ENCODE measurements at regions not wholly inside any gene's neighbourhood (a gene's known extent, or its start where the extent isn't known, plus 50 kb on each side); places are given as distances from the start of the nearest gene placed in this dataset.
"Not testable (repeated sequence)": the region's sequence is repeated elsewhere in the genome, so short reads cannot be mapped to it uniquely, and the experiment has no call there.

DNA sequence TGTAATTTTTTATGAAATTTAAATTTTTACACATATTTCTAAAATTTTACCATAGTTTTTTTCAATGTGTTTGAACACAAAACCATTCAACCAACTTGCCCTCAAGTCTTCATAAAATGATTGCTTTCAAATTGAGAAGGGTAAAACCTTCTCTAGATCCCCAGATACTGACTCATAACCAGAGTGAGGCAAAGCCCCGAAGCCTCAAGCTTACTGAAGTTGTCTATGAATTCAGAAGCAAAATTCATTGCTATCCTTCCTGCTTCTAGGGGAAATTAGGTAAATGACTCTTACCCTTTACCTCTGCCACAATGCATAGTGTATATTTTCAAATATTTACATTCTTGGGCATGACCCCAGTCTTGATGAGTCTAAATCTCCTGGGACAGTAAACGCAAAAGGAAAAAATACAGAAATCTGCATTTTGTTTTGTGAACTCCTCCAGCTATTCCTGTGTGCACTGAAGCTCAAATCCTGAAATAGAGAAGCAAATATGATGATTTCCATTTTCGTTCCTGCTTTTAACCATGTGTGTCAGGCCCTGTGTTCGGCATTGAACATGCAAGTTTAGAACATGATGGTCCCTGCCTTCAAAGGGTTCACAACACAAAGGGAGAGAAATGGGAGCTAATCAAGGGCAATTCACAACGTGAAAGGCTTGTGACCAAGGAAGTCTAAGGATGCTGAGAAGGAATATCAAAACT lies 246.3 kb downstream of the SUCLG1 start:
- FAIRE-seq: no peak

DNA sequence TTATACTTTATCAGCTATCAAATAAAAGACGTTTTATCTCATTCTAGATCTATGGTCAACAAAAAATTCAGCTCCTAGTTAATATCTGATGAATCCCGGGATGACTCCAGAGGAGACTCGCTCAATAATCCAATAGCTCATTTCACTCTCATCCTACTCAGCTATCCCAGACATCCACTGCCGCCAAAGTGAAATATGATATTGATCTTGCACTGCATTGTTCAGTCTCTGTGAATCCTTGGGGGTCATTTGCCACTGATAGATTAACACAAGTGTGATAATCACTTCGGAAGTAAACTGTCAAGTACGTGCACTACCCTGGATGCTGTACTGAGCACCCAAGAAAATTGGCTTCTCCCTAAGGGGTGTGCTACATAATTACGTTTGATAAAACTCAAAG lies 249.1 kb downstream of the SUCLG1 start:
- no peak for FAIRE-seq

DNA sequence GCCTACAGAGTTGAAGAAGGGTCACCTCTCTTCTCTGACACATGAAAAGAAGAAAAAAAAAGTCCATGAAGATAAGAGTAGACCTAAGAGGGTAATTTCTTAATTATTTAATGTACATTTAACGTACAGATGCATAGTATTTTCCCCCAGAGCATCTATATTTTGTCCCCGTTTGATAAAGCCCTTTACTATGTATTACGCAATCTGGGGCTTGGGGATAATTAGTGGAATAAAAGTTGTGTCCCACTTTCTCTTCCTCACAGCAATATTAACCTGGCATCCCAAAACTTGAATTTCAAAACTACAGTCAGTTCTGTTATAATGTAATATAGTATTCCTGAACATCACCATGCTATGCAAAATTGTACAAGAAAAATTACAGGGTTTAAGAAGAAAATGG lies 254.1 kb downstream of the SUCLG1 start:
- FAIRE-seq: no peak

DNA sequence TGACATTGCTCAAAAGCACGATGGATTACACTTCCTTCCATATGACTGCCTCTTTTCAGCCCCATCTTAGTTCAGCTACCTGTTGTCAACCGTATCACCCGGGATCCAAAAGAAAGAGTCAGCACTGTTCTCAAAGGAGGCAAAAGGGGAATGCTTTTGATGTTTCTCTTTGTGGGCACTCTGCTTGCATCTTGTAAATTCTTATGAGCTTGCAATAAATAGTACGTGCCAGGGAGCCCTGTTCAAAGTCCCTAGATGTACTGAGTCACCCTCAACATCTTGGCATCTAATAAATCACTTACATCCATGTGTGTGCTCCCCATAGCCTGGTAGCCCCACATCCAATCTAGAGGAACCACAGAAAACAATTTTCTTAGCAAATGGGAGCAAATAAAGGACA lies 256.9 kb downstream of the SUCLG1 start:
- no peak for FAIRE-seq

DNA sequence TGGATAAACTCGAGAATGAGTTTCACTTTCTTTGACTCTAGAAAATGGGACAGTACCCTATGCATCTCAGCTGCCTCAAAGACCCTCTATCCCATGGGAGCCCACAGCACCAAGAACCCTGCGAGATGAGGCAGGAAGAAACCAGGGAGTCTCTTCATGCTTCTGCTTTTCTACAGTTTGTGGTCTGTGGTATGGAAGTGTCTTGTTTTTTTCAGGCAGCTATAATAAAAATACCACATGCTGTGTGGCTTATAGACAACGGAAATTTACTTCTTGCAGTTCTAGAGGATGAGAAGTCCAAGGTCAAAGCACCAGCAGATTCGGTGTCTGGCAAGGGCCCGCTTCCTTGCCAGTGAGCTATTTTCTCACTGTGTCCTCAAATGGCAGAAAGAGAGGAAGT lies 257.9 kb downstream of the SUCLG1 start:
- no peak for FAIRE-seq

DNA sequence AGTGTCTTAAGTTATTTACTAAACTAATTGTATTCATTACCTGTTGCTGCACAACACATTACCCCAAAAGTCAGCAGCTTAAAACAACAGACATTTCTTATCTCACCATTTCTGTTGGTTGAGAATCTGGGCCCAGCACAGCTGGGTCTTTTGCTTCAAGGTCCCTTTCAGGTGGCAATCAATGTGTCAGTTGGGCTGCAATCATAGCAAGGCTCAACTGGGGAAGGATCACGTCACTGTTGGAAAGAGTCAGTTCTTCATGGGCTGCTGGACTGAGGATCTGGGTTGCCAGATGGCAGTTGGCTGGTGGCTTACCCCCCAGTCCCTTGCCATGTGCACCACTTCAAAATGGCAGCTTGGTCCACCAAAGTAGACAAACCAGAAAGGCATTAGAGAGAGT lies 261.2 kb downstream of the SUCLG1 start:
- FAIRE-seq: no peak

DNA sequence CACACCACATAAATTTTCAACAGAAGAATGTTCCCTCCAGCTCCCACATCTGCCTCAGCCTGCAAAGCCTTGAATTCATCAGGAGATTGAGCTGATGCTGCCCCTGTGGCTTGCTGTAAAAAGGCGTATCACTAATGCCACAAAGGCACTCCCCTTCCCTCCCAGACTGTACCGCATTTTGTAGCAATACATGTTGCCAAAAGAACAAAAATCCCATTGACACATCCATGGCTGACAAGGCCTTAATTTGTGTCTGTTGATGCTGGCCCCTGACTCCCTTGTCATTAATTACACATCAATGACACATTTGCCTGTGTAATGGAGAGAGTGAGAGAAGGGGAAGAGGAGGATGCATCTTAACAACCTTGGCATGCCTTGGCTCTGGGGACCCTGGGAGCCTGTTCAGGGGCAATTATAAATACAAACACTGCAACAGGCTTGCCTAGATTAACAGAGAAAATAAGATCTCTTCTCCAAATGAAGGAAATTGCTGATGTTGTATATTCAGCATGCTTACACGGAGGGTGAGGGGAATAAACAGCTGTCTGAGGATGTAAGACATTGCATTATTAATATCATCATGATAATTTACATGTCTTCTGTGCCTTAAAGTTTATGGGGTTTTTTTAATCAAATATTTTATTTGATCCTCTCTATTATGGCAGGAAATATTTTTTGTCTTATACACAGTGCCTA lies 264.0 kb downstream of the SUCLG1 start:
- FAIRE-seq: no peak

DNA sequence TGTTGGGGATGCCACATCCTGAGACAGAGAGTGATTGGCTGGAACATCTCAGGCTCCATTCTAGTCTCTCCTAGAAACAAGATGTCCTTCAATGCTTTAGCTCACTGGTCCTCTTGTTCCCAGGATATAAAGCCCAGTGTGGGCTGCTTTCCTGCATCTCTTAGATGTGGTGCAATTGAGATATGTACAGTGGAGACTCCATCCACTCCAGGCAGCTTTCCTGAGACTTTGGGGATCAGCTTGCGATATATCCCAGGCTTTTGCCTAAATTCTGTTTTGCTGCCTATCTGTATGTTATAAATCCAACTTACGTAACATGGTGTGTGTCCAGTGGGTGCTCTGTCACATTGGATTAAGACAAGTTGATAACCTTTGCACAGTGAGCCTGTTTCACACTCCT lies 264.9 kb downstream of the SUCLG1 start:
- no peak for FAIRE-seq

DNA sequence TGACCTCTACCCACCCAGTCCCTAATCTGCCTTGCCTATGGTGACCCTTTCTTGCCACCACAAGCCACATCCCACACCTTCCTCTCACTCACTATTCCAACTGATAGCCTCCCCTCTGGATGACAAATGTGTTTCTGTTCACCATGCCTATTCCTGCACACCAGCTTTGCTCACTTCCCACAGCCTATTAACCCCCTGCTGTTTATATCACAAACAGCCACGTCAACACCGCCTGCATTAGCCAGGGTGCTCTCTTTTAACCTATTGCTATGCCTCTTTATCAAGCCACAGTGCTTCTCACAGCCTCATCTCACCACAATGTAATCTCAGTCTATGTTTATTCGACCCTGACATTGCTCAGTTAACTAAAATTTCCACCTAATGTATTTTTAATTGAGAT lies 271.8 kb downstream of the SUCLG1 start:
- no peak for FAIRE-seq

DNA sequence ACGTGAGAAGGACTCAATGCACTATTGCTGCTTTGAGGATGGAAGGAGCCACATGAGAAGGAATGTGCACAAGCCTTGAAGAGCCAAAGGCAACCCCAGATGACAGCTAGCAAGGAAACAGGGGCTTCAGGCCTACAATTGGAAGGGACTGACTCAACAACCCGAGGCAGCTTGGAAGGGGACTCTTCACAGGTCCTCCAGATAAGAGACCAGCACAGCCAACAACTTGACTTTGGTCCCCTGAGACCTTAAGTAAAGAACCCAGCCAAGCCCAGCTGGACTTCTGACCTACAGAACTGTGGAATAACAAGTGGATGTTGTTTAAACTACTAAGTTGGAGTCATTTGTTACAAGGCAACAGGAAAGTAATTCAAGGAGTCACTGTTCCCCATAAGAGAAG lies 277.2 kb downstream of the SUCLG1 start:
- FAIRE-seq: no peak

DNA sequence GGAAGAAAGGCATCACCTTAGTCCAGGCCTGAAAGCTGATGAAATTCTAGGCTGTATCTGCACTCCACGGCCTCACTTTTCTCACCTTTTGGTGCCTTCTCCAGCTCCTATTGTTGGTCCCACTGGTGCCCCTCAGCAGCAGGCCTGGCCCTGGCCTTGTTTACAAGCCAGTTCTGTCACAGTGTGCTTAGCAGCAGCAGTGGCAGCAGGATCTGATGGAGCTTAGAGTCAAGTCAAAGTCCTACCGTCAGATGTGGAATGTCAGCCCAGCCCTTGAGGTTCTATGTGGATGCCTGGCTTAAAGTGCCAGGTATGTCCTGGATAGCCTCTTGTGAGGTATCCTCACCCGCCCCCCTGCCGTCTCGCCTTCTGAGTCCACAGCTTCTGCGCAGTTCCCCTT lies 281.3 kb downstream of the SUCLG1 start:
- no peak for FAIRE-seq

DNA sequence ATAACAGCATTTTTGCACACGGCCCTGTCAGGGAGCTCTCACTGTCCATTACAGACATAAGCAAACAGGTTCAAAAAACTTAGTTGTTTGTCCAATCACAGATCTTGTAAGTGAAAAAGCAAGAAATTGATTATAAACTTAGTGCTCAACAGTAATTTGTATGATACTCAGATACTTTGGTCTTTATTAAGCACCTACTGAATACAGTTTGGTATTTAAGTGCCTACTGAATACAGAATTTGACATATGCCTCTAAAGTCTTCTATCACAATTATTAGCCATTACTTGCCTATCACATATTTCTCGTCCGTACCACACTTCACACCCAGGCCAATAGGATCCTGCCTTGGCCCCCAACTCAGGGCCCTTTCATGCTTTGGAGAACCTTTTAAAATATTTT lies 283.1 kb downstream of the SUCLG1 start:
- FAIRE-seq: no peak

DNA sequence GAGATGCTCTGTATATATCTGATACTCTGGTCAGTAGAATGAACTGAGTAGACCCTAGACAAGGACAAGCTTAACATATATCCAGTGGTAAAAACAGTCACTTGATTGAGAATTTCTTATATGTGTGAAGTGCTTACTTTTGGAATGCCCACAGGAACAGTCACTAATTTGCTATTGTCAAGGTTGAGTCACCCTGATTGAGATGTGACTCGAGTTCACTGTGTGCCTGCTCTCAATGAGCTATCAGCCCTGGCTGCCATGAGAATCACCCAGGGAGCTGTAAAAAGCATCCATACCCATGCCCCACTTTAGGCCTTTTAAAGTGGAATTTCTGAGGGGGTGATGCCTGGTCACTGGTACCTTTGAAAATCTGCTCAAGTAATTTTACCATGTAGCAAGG lies 283.7 kb downstream of the SUCLG1 start:
- FAIRE-seq: no peak

DNA sequence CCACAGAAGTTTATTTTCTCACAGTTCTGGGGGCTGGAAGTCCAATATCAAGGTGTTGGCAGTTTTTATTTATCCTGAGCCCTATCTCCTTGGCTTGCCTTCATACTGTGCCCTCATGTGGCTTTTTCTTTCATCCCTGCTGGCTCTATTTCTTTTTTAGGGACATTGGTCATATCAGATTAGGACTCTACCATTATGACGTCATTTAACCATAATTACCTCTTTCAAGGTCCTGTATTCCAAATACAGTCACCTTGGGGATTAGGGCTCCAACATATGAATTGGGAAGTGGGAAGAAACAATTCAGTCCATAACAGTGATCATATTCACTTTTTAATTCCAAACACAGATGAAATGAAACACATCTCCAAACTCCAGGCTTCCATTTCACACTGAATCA lies 286.0 kb downstream of the SUCLG1 start:
- FAIRE-seq: no peak

DNA sequence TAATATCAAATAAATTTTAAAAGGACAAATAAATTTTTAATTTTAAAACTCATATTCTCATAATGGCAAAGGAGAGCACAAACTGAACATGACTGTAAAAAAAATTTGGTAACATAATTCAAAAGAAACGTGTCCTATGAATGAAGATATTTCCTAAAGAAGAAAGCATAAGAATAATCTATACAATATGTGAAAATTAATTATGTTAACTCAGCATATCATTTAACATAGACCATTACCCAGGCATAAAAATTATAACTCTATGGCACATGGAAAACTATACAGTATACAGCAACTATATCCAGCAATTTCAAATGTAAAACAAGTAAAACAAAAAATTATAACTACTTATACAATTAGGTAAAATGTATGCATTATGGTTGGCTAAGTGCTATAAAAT lies 288.1 kb downstream of the SUCLG1 start:
- FAIRE-seq: no peak

DNA sequence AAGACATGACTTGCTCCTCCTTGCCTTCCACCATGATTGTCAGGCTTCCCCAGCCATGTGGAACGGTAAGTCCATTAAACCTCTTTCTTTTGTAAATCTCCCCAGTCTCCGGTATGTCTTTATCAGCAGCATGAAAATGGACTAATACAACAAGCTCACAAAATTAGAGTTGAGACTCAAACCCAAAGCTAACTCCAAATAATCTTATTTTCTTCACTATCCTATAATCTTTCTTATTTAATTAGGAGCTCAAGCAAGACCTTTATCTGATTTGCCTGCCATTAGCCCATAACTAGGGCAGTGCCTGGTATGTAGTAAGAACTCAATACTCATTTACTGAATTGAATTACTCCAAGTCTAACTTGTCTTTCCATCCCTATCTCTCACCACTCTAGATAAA lies 289.2 kb downstream of the SUCLG1 start:
- no peak for FAIRE-seq

DNA sequence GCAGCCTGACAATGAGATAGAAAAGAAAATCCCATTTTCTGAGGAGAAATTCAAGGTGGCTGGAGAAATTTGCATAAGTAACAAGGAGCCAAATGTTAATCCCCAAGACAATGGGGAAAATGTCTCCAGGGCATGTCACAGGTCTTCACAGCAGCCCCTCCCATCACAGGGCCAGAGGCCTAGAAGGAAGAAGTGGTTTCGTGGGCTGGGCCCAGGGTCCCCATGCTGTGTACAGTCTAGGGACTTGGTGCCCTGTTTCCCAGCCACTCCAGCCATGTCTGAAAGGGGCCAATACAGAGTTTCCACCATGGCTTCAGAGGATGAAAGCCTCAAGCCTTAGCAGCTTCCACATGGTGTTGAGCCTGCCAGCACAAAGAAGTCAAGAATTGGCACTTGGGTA lies 290.5 kb downstream of the SUCLG1 start:
- FAIRE-seq: not testable (repeated sequence)

DNA sequence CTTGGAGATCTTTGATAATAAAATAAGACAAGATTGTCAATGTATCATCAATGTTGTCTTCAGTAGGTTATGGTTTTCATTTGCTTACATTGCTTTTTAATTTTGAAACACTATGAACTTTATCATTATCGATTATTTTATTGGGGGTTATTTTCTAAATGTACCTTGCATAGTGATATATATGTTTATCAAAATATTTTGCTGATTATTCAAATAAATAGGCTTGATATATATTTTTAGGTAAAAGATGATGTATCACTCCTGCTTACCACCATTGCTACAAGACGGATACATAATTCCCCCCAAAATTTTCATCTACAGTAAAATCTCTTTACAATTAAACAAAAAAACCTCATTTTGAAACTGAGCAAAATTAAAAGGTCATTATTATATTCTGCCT lies 293.8 kb downstream of the SUCLG1 start:
- FAIRE-seq: no peak

DNA sequence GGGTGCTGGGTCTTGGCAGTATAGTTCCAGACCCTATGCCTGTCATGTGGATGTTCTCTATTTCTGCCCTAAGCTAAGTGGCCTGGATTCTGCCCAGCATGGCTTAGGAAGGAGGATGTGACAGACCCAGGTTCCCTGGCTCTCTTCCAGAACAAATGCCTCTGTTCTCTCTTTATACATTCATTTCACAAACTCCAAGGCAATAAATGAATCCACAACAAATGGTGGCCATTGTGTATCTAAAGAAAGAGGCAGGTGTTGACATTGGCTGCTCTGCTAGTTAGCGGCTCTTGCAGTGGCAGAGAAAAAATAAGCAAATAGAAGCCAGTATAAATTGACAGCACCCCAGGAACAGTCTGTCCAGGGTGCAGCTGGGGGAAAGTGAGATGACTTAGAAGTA lies 298.6 kb downstream of the SUCLG1 start:
- FAIRE-seq: no peak

DNA sequence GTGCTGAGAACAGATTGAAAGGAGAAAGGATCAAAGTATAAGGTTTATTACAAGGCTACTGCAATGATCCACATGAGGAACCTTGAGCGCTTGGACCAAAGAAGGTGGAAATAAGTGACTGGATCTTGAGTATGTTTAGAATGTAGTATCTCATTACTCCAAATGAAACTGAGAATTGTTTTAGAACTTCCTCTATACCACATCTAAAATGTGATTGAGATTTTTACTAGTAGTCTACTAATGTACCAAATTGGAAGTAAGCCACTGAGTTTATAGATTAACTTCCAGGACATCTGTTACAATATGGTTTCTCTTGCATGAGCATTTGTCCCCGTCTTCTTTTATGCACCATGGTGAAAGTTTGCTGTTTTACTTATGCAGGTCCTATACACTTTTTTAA lies 300.5 kb downstream of the SUCLG1 start:
- no peak for FAIRE-seq

DNA sequence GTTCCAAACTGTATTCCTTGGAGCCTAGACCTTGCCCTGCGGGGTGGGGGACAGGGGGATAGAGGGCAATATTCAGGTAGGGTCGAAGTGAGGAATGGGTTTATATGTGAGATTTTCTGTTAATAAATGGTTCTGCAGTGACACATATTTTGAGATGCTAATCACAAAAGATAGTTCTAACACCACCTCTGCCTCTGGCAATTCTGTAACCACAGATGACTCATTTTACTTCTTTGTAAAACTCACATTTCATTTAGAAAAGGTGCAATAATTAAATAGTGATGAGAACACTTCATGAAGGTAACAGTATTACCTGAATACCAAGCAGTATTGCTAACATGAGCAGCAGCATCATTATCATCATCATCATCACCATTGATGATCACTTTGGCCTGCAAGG lies 306.6 kb downstream of the SUCLG1 start:
- no peak for FAIRE-seq

DNA sequence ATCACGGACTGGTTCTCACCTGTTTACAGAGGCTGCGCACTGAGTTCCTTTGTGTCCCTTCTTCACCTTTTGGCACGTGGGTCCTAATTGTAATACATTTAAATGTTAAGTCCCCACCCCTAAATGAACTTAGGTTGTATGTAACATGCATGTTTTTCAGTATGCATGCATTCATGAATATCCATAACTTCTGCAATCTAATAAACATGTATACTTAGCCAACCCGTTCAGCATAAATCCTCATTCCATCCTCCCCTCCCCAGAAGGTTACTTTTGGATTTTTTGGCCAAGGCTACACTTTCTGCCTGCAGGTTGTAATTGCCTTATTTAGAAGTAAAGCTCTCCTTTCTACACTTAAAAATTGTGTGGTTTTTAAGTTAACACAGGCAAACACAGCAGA lies 314.7 kb downstream of the SUCLG1 start:
- FAIRE-seq: no peak

DNA sequence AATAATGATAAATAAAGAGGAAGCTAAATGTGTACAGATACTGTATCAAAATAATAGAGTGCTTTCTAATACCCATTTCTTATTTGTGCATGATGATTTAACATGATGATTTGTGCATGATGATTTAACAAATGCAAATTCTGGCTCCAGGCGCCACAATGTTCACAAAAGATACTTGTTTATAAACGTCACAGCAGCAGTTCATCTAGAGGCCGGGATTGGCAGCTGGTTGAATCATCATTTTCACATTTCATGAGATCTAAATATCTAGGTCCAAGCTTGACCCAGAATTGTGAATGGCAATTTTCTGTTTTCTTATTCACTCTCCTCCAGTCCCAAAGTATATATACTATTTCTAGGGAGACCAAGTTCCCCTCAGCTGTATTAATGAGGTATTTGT lies 322.0 kb downstream of the SUCLG1 start:
- no peak for FAIRE-seq

DNA sequence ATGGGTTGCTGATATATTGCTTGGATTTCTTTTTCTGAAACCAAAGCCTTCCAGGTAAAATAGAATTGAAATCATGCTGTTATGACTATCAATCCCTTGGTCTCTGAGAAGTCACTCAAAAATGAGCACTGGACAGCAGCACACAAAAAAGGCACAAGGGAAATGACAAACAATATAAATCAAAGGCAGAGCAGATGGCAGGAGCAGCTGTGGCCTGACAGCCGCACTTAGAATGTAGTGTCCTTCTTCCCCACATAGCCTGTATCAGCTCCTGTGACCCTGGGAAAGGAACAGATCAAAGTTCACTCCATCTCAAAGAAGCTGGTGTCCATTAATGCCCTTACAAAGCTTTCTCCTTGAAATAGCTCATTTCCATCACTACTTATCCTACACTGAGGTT lies 326.7 kb downstream of the SUCLG1 start:
- FAIRE-seq: no peak

DNA sequence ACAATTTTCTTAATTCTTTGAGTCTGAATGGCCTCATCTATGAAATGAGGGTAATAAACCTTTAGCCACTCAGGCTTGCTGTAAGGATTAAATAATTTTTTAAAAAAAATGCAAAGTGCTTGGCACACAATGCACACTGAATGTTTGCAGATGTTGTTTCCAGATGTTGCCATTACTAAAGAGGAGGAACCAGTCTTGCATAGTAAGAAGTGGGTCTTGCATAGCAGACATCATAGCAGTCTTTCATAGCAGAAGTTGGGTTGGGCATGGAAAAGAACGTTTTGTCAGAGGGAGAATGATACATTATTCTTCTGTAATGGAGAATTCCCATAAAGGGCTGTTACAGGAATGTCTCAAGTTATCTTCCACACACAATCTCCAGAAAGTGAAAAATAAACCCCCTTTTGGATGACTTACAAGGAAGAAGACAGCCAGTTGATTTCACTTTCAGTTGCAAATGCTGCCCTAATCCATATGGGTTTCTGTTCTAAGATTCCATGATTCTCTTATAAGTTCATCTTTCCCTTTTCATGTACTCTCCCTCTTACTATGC lies 327.7 kb downstream of the SUCLG1 start:
- no peak for FAIRE-seq
